Testis (tissue), 2 donors: ENCODE measurements at regions not wholly inside any gene's neighbourhood (a gene's known extent, or its start where the extent isn't known, plus 50 kb on each side); places are given as distances from the start of the nearest gene placed in this dataset.

Experiments
- DNase-seq: peaks from one replicate; pipeline ENCODE4 v3.0.0-alpha.2; 2019
- H3K27ac ChIP-seq, 2 donors: fragments of 200-600 bp; sonication (generic); one replicate each; pipeline ENCODE4 v1.5.1; 2019
- H3K27me3 ChIP-seq: fragments of 200-600 bp; sonication (generic); one replicate; pipeline ENCODE4 v1.5.1; 2019
- H3K36me3 ChIP-seq: fragments of 200-600 bp; sonication (generic); one replicate; pipeline ENCODE4 v1.5.1; 2017; ENCODE audit warnings: low read depth; ENCODE audit errors: missing control alignments
- H3K4me1 ChIP-seq: fragments of 200-600 bp; sonication (generic); one replicate; pipeline ENCODE4 v1.5.1; 2019
- H3K4me3 ChIP-seq, 2 donors: fragments of 200-600 bp; sonication (generic); one replicate each; pipeline ENCODE4 v1.5.1; 2017 to 2019
- H3K9me3 ChIP-seq: fragments of 200-600 bp; sonication (generic); one replicate; pipeline ENCODE4 v1.5.1; 2017
- POLR2A ChIP-seq: fragments of 450-650 bp; IDR thresholded peaks from one replicate; pipeline ENCODE4 v1.6.1; 2017; ENCODE audit warnings: antibody characterized with exemption, mild to moderate bottlenecking, moderate library complexity
- WGBS, 2 donors: methylation state at CpG; one replicate each; pipeline ENCODE4 v1.1.5; 2018; 5-methylcytosine and 5-hydroxymethylcytosine counted together
- intact Hi-C: fragments of 100-400 bp; cut with DNase I; formaldehyde crosslinking; loops from one replicate; pipeline ENCODE4 v1.15.1; 2023; ENCODE audit warnings: low total_unique reads
- TF ChIP-seq, protein P1 (sequence below), 3 experiments: fragments of 450-650 bp in 2 of 3; fragments of 200-600 bp in 1 of 3; sonication (generic) in 1 of 3; IDR thresholded peaks; one replicate each; pipeline ENCODE4 v1.5.1; 2016 to 2019; ENCODE audit warnings: antibody characterized with exemption in 3 of 3, mild to moderate bottlenecking in 2 of 3, moderate library complexity in 1 of 3

DNA sequence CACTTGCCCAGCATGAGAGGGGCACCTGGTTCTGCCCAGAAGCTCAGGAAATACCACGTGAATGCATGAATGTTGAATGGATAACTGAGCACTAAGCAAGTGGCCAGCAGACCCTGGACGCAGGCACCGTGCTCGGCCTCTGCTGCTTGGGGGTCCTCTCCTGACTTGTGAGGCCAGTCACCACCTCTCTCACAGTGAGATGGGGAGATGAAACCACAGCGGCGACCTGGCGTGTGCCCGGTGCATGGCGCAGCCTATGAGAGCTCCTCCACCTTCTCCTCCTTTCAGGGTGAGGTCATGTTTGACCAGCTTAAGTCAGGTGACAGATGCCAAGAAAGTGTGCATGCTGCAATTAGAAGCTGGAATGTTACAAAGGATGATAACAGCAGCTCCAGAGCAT lies 75.5 kb downstream of the HMX1 start:
- Histone ChIP-seq H3K27me3 (no peaks in the 10 kb centered on the region), H3K4me1 (no peaks in the 10 kb centered on the region), H3K4me3 (no peak overlapping the region), H3K27ac (no peak overlapping the region), H3K9me3 (no peaks in the 10 kb centered on the region), H3K36me3 (no peaks in the 10 kb centered on the region)
- 93 to 95% methylated on average over 8 to 9 of the region's 9 CpGs for WGBS, 2 donors
- no peak for DNase-seq
- TF ChIP-seq, protein P1, sequence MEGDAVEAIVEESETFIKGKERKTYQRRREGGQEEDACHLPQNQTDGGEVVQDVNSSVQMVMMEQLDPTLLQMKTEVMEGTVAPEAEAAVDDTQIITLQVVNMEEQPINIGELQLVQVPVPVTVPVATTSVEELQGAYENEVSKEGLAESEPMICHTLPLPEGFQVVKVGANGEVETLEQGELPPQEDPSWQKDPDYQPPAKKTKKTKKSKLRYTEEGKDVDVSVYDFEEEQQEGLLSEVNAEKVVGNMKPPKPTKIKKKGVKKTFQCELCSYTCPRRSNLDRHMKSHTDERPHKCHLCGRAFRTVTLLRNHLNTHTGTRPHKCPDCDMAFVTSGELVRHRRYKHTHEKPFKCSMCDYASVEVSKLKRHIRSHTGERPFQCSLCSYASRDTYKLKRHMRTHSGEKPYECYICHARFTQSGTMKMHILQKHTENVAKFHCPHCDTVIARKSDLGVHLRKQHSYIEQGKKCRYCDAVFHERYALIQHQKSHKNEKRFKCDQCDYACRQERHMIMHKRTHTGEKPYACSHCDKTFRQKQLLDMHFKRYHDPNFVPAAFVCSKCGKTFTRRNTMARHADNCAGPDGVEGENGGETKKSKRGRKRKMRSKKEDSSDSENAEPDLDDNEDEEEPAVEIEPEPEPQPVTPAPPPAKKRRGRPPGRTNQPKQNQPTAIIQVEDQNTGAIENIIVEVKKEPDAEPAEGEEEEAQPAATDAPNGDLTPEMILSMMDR (IDR thresholded peaks at IDR 0.05), result no peak
- no peak for TF ChIP-seq POLR2A
- intact Hi-C loops, result no loop called here

DNA sequence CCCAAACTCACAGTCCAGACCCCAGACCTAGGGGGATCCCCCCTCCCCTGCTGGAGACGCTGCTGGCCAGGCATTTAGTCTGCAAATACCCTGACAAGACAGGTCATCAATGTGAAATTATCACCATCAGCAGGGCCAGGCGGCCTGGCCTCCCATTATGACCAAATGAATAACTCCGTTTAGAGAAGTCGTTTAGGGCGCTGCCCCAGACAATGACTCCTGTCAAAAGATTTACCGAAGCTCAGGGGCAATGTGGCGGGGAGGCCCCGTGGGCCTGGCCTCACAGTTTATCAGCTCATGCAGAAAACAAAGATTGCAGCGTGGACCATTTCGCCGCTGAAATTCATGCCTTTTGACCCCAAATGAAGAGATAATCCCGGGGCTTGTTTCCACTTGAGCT lies 76.5 kb downstream of the HMX1 start:
- intact Hi-C loops, result no loop called here
- H3K36me3 ChIP-seq, result no peaks in the 10 kb centered on the region
- H3K27ac ChIP-seq, result no peak overlapping the region
- no peak overlapping the region for H3K4me3 ChIP-seq
- H3K27me3 ChIP-seq, result no peaks in the 10 kb centered on the region
- TF ChIP-seq POLR2A, result no peak
- TF ChIP-seq, protein P1 (IDR thresholded peaks at IDR 0.05), result no peak
- H3K9me3 ChIP-seq, result no peaks in the 10 kb centered on the region
- no peak for DNase-seq
- WGBS, 2 donors, result 41 to 42% methylated on average over 12 of the region's 12 CpGs
- no peaks in the 10 kb centered on the region for H3K4me1 ChIP-seq

DNA sequence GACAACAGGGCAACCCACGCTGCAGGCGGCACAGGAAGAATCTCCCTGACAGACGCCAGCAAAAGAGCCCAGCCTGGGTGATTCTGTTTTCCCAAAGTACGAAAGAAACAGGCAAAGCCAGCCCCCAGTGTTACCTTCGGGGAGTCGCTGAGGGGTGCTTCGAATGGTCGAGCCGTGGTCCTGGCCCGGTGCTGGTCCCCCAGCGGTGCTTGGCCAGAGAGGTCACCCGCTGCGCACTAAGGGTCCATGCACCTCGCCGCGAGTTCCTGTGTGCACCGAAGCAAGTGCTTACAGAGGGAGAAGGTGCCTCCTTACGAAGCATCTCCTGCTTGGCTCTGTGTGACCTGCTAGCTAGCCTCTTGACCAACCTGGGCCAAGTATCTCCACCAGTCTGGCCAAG lies 77.1 kb downstream of the HMX1 start:
- intact Hi-C loops, result no loop called here
- no peak for DNase-seq
- 91 to 95% methylated on average over 12 to 18 of the region's 18 CpGs for WGBS, 2 donors
- TF ChIP-seq, protein P1 (IDR thresholded peaks at IDR 0.05), result no peak
- no peak for TF ChIP-seq POLR2A
- H3K27me3 ChIP-seq, result no peaks in the 10 kb centered on the region
- H3K4me3 ChIP-seq, result no peak overlapping the region
- H3K4me1 ChIP-seq, result no peaks in the 10 kb centered on the region
- no peaks in the 10 kb centered on the region for H3K36me3 ChIP-seq
- no peak overlapping the region for H3K27ac ChIP-seq
- H3K9me3 ChIP-seq, result no peaks in the 10 kb centered on the region

DNA sequence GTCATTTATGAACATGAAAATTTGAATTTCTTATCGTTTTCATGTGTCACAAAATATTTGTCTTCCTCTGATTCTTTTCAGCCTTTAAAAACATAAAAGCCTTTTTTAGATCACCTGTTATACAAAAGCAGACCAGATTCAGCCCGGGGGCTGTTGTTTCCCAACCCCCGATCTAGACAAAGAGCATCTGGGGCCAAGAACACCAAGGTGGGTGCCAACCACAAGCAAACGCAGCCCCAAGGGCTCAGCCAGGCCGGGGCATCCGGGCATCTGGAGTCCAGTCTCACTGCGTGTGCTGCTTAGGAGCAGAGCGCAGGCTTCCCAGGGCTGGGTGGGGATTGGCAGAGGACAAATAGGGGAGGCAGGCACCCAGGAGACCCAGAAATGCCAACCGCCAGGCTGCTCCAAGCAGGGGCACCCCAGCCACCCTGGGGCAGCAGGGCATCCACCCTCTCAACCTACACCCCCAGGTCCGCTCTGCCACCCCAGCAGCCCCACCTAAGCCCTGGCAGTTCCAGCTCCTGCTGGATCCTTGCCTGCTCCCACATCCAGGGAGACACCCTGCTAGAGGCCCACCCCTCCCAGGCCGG lies 78.0 kb downstream of the HMX1 start:
- Histone ChIP-seq H3K4me1 (no peaks in the 10 kb centered on the region), H3K4me3 (no peak overlapping the region), H3K9me3 (no peaks in the 10 kb centered on the region), H3K27ac (no peak overlapping the region), H3K36me3 (no peaks in the 10 kb centered on the region), H3K27me3 (no peaks in the 10 kb centered on the region)
- no peak for DNase-seq
- intact Hi-C loops, result no loop called here
- TF ChIP-seq, protein P1 (IDR thresholded peaks at IDR 0.05), result no peak
- TF ChIP-seq POLR2A, result no peak
- 85 to 91% methylated on average over 10 to 11 of the region's 11 CpGs for WGBS, 2 donors

DNA sequence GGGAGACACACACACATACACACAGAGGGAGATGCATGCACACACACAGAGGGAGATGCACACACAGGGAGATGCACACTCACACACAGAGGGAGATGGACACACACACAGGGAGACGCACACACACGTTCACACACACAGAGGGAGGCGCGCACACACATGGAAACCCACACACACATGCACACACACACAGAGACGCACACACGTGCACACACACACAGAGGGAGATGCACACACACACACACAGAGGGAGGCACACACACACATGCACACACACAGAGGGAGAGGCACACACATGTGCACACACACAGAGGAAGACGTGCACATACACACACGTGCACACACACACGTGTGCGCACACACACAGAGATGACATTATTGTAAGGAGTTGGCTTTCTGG lies 79.1 kb downstream of the HMX1 start:
- H3K27ac ChIP-seq, result no peak overlapping the region
- intact Hi-C loops, result no loop called here
- H3K36me3 ChIP-seq, result no peaks in the 10 kb centered on the region
- no peaks in the 10 kb centered on the region for H3K27me3 ChIP-seq
- H3K4me3 ChIP-seq, result no peak overlapping the region
- H3K4me1 ChIP-seq, result no peaks in the 10 kb centered on the region
- H3K9me3 ChIP-seq, result no peaks in the 10 kb centered on the region
- DNase-seq, result no peak
- 67 to 78% methylated on average over 7 to 10 of the region's 10 CpGs for WGBS, 2 donors
- TF ChIP-seq POLR2A, result no peak
- TF ChIP-seq, protein P1 (IDR thresholded peaks at IDR 0.05), result no peak
